22Rv1 (cell line): ENCODE measurements at regions not wholly inside any gene's neighbourhood (a gene's known extent, or its start where the extent isn't known, plus 50 kb on each side); places are given as distances from the start of the nearest gene placed in this dataset.

ENCODE experiments used
- H3K27ac ChIP-seq: fragments of 450-650 bp; 2 replicates; pipeline ENCODE4 v1.5.1; 2017
- ZFX ChIP-seq: fragments of 450-650 bp; IDR thresholded peaks from 2 replicates; pipeline ENCODE4 v1.6.1; 2017; ENCODE audit warnings: antibody characterized with exemption, borderline replicate concordance
- TF ChIP-seq, protein P1 (sequence below): fragments of 450-650 bp; IDR thresholded peaks from 2 replicates; pipeline ENCODE4 v1.5.1; 2017; ENCODE audit warnings: mild to moderate bottlenecking

DNA sequence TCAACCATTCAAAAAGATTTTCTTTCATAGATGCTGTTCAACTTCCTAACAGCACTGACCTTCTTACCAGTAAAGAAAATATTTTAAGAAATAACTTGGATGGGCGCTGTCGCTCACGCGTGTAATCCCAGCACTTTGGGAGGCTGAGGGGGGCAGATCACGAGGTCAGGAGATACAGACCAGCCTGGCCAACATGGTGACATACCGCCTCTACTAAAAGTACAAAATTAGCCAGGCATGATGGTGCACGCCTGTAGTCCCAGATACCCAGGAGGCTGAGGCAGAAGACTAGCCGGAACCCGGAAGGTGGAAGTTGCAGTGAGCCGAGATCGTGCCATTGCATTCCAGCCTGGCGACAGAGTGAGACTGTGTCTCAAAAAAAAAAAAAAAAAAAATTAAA is 865.7 kb upstream of the SLC10A2 start:
- H3K27ac ChIP-seq = no peak overlapping the region
- no peak for TF ChIP-seq ZFX
- TF ChIP-seq, protein P1, sequence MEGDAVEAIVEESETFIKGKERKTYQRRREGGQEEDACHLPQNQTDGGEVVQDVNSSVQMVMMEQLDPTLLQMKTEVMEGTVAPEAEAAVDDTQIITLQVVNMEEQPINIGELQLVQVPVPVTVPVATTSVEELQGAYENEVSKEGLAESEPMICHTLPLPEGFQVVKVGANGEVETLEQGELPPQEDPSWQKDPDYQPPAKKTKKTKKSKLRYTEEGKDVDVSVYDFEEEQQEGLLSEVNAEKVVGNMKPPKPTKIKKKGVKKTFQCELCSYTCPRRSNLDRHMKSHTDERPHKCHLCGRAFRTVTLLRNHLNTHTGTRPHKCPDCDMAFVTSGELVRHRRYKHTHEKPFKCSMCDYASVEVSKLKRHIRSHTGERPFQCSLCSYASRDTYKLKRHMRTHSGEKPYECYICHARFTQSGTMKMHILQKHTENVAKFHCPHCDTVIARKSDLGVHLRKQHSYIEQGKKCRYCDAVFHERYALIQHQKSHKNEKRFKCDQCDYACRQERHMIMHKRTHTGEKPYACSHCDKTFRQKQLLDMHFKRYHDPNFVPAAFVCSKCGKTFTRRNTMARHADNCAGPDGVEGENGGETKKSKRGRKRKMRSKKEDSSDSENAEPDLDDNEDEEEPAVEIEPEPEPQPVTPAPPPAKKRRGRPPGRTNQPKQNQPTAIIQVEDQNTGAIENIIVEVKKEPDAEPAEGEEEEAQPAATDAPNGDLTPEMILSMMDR = no peak

DNA sequence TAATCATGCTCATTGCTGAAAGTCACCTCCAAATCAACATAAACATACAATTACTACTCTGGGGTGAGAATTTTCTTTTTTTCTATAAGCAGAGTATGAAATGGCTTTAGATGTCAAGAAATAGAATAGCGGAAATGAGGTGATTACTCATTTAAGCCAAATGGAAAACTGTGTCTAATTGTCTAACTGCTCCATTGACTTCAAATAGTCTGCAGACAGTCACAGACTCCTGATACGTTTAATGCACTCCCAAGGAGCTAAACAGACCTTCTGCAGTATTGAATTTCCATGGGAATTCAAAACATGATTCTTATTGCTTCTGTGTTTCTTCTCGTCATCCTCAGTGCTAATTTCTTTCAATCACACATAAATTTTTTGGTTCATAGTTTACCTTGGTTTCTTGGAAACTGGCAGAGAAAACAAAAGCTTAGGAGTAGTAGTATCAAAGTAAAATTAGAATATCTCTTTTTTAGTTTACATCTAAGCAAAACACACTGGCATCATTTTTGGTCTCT is 865.2 kb upstream of the SLC10A2 start:
- no peak overlapping the region for H3K27ac ChIP-seq
- TF ChIP-seq ZFX = no peak
- TF ChIP-seq, protein P1 = no peak

DNA sequence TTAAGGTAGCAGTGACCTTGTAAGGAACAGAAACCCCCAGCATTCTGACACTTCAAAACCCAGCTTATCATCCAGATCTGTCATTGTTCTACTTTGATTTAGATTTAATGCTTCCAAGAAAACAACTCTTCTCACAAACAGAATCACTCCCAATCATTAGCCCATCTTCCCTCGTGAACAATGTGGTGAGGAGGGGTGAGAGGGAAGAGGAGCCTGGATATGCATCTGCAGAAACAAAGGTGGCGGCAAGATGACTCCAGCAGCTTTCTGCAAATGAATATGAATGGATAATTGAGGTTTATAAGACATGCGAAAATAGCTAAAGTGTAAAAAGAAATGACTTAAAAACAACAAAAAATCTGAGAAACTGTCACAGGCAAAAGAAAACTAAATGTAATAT is 859.9 kb upstream of the SLC10A2 start:
- H3K27ac ChIP-seq = no peak overlapping the region
- TF ChIP-seq, protein P1 = no peak
- no peak for TF ChIP-seq ZFX

DNA sequence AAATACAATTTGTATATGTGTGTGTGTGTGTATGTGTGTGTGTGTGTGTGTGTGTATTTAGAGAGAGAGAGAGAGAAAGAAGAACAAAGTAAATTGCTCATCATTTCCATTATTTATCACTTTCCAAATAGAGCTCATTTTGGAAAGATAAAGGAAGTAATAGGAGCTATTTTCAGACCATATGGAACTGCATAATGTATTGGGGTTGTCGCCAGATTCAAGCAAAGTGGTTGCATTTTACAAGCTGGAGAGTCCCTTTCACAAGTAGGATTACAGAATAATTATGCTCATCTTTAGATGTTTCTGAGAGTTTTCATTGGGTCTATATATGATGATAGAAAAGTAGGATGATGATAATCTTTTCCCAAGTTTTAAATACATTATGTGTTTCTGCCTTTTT is 842.7 kb upstream of the SLC10A2 start:
- H3K27ac ChIP-seq = no peak overlapping the region
- TF ChIP-seq, protein P1 = no peak
- no peak for TF ChIP-seq ZFX

DNA sequence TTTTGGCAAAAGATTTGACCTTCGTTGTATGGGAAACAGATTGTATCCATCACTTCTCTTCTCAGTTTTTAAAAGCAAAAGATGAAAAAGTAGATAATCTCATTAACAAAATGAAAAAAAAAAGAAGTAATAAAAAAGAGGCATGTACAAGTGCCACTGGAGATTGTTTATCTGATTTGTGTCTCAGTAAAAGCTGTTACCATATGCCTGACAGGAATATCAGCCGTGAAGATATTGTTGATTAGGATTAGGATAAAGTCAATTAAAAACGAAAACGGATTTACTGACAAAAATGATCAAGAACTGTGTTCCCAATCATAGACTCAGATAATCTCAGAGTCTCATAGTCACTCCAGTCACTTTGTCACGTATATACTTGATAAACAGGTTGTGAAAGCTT is 842.1 kb upstream of the SLC10A2 start:
- H3K27ac ChIP-seq = no peak overlapping the region
- TF ChIP-seq ZFX = no peak
- TF ChIP-seq, protein P1 = no peak

DNA sequence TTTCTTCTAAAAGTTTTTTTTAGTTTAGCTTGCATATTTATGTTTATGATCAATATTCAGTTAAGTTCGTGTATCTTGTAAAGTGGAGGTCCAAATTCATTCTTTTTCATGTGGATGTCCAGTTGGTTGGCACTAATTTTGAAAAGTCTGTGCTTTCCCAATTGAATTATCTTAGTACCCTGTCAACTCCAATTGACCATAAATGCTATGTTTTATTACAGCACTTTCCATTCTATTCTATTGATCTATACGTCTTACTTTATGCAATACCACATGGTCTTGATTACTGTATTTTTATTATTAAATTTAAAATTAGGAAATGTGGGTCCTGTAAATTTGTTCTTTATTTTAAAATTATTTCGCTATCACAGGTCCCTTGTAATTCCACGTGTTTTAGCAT is 837.6 kb upstream of the SLC10A2 start:
- no peak overlapping the region for H3K27ac ChIP-seq

DNA sequence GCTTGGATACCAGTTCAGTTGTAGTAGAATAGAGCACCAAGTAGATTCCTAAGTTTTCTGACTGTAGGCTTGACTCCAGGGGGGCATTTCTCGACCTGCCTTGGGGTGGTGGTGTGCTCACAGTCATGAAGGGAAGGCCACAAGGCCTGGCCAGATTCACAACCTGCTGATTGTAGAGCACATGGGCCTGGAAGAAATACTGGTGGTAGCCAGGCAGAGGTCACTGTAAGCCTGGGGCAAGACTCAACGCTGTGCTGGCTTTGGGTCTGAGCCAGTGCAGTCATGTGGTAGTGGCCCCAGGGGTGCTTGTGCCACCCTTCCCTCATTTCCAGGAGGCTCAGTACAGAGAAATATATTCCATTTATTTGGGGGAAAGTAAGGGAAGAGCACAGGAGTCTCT is 832.3 kb upstream of the SLC10A2 start:
- H3K27ac ChIP-seq = no peak overlapping the region
- TF ChIP-seq ZFX = no peak
- TF ChIP-seq, protein P1 = no peak

More for the DNA sequence above, 837.6 kb upstream of the SLC10A2 start:
- TF ChIP-seq, protein P1 = no peak
- TF ChIP-seq ZFX = no peak
